NT2/D1 (cell line): ENCODE measurements at regions not wholly inside any gene's neighbourhood (a gene's known extent, or its start where the extent isn't known, plus 50 kb on each side); places are given as distances from the start of the nearest gene placed in this dataset.

Experiments
- DNase-seq: peaks from one replicate; pipeline ENCODE4 v3.0.0-alpha.2; 2011; ENCODE audit warnings: low read depth, low spot score
- H3K27me3 ChIP-seq: 2 replicates; pipeline ENCODE4 v1.6.0; 2011; ENCODE audit warnings: mild to moderate bottlenecking; ENCODE audit not compliant: insufficient read length, insufficient read depth
- H3K36me3 ChIP-seq: 2 replicates; pipeline ENCODE4 v1.6.1; 2011; ENCODE audit warnings: mild to moderate bottlenecking, low read length, mixed read lengths; ENCODE audit not compliant: insufficient read depth, insufficient read length
- H3K4me1 ChIP-seq: 2 replicates; pipeline ENCODE4 v1.5.1; 2011; ENCODE audit not compliant: insufficient read depth, insufficient read length
- H3K4me3 ChIP-seq: 2 replicates; pipeline ENCODE4 v1.5.1; 2011; ENCODE audit warnings: low read depth; ENCODE audit not compliant: insufficient read length
- H3K9ac ChIP-seq: 2 replicates; pipeline ENCODE4 v1.6.0; 2011; ENCODE audit warnings: low read depth; ENCODE audit not compliant: insufficient read length
- H3K9me3 ChIP-seq: 2 replicates; pipeline ENCODE4 v1.5.1; 2011; ENCODE audit warnings: mild to moderate bottlenecking, low read length; ENCODE audit not compliant: insufficient read depth
- SUZ12 ChIP-seq: IDR thresholded peaks from 2 replicates; pipeline ENCODE4 v1.6.1; 2011; ENCODE audit not compliant: insufficient read length, insufficient read depth; ENCODE audit errors: extremely low read depth
- YY1 ChIP-seq: IDR thresholded peaks from 2 replicates; pipeline ENCODE4 v1.6.1; 2011; ENCODE audit not compliant: insufficient read length, insufficient read depth
- ZNF274 ChIP-seq: IDR thresholded peaks from 2 replicates; pipeline ENCODE4 v1.6.1; 2011; ENCODE audit warnings: mild to moderate bottlenecking, low read depth, low read length

- H3K4me3 ChIP-seq: no peak overlapping the region
- H3K9me3 ChIP-seq: no peaks in the 10 kb centered on the region
- DNase-seq: no peak
- peaks cover 37% of the 10 kb centered on the region for H3K27me3 ChIP-seq
- no peak for TF ChIP-seq SUZ12
- no peak for TF ChIP-seq YY1
- no peak for TF ChIP-seq ZNF274
- H3K36me3 ChIP-seq: no peaks in the 10 kb centered on the region
- H3K9ac ChIP-seq: no peak overlapping the region
- peaks cover 47% of the 10 kb centered on the region for H3K4me1 ChIP-seq
These were observed 58.6 kb upstream of the HS6ST1 start for GRCh38 chr2:128377071-128377910.

GRCh38 chr2:128378231-128379020, 59.8 kb upstream of the HS6ST1 start:
- Histone ChIP-seq H3K36me3 (no peaks in the 10 kb centered on the region), H3K4me1 (peaks cover 48% of the 10 kb centered on the region), H3K9ac (no peak overlapping the region), H3K9me3 (no peaks in the 10 kb centered on the region), H3K27me3 (peaks cover 37% of the 10 kb centered on the region), H3K4me3 (no peak overlapping the region)
- no peak for DNase-seq
- no peak for TF ChIP-seq SUZ12
- TF ChIP-seq ZNF274: no peak
- TF ChIP-seq YY1: no peak

GRCh38 chr2:128379021-128380015, 60.6 kb upstream of the HS6ST1 start:
- Histone ChIP-seq H3K4me1 (peaks cover 46% of the 10 kb centered on the region), H3K27me3 (peaks cover 34% of the 10 kb centered on the region), H3K4me3 (no peak overlapping the region), H3K9ac (peak overlapping the region; percentile 58), H3K9me3 (peaks cover under 1% of the 10 kb centered on the region; the same call in 1 of the 2 replicates), H3K36me3 (no peaks in the 10 kb centered on the region)
- TF ChIP-seq SUZ12: no peak
- TF ChIP-seq YY1: no peak
- no peak for TF ChIP-seq ZNF274
- DNase-seq: peak; percentile 71

GRCh38 chr2:128380061-128380889, 61.6 kb upstream of the HS6ST1 start:
- TF ChIP-seq ZNF274 (no peak), SUZ12 (no peak), YY1 (no peak)
- peaks cover 46% of the 10 kb centered on the region for H3K4me1 ChIP-seq
- no peak for DNase-seq
- H3K27me3 ChIP-seq: peaks cover 34% of the 10 kb centered on the region
- peaks cover 10% of the 10 kb centered on the region; the same call in 1 of the 2 replicates for H3K9me3 ChIP-seq
- H3K36me3 ChIP-seq: no peaks in the 10 kb centered on the region
- peak overlapping the region; percentile 58 for H3K9ac ChIP-seq
- H3K4me3 ChIP-seq: no peak overlapping the region

- no peak for TF ChIP-seq ZNF274
- TF ChIP-seq SUZ12: no peak
- no peak for TF ChIP-seq YY1
- DNase-seq: no peak
- Histone ChIP-seq H3K4me3 (no peak overlapping the region), H3K36me3 (no peaks in the 10 kb centered on the region), H3K9me3 (peaks cover 12% of the 10 kb centered on the region; the same call in 1 of the 2 replicates), H3K9ac (peak overlapping the region; percentile 34), H3K27me3 (peaks cover 28% of the 10 kb centered on the region), H3K4me1 (peaks cover 43% of the 10 kb centered on the region)
These were observed 62.6 kb upstream of the HS6ST1 start for GRCh38 chr2:128380961-128381938.
